ENCODE measurements at regions not wholly inside any gene's neighbourhood (a gene's known extent, or its start where the extent isn't known, plus 50 kb on each side); places are given as distances from the start of the nearest gene placed in this dataset.
"Not testable (repeated sequence)": the region's sequence is repeated elsewhere in the genome, so short reads cannot be mapped to it uniquely, and the experiment has no call there.

GRCh38 chrX:45824471-45824870, 623.8 kb upstream of the DIPK2B start:
- Histone ChIP-seq H3K27me3 (ENCODE audit: insufficient read depth, low read length) (no peaks in the 10 kb centered on the region), H3K9me3 (ENCODE audit: low read depth, low read length) (no peaks in the 10 kb centered on the region), H3K4me1 (ENCODE audit: insufficient read depth, low read length) (no peaks in the 10 kb centered on the region), H3K4me3 (ENCODE audit: low read length) (no peak overlapping the region)

DNA sequence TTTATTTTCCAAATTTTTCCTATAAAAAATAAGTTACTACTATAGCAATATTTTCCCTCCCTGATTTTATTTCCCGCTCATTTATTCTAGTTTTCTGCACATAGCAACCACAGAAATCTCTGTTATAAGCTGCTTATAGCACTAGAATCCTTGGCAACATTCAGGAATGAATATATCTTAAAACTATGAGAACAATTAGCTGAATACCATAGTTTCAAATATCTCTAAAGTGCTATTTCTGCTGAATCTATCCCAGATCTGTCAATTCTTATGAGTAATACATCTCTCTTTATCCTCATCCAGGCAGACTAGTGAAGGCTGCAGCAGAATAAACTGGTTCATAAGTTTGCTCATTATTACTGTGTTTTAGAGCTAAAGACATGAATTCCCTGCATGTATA, 622.9 kb upstream of the DIPK2B start:
- no peaks in the 10 kb centered on the region for H3K4me1 ChIP-seq (ENCODE audit: insufficient read depth, low read length)
- no peaks in the 10 kb centered on the region for H3K27me3 ChIP-seq (ENCODE audit: insufficient read depth, low read length)
- H3K9me3 ChIP-seq (ENCODE audit: low read depth, low read length) = no peaks in the 10 kb centered on the region
- H3K4me3 ChIP-seq (ENCODE audit: low read length) = no peak overlapping the region

DNA sequence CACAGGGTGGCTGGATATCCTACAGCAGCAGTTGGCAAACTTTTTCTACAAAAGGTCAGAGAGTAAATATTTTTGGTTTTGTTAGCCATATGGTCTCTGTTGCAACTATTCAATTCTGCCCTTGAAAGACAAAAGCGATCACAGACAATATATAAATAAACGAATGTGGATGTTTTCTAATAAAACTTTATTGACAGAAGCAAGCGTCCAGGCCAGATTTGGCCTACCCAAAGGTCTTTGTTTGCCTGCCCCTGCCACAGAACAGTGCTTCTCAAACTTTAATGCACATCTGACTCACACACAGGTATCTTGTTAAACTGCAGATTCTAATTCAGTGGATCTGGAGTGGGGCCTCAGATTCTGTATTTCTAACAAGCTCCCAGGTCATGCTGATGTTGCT, 621.4 kb upstream of the DIPK2B start:
- Histone ChIP-seq H3K27me3 (ENCODE audit: insufficient read depth, low read length) (no peaks in the 10 kb centered on the region), H3K4me1 (ENCODE audit: insufficient read depth, low read length) (no peaks in the 10 kb centered on the region), H3K9me3 (ENCODE audit: low read depth, low read length) (no peaks in the 10 kb centered on the region), H3K4me3 (ENCODE audit: low read length) (no peak overlapping the region)

DNA sequence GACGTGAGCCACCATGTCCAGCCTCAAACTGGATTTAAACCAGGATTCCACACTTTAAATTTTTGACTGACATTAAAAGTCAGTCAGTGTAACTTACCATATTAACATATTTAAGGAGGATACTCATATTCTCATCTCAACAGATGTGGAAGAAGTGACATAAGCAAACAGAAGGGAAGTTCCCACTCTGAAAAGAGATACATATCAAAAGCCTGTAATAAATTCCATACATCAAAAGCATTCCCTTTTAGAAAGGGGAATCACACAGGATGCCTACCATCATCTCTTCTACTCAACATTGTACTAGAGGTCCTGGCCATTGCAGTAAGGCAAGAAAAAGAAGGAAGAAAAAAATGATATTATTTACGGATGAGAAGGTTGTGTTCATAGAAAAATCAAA, 618.2 kb upstream of the DIPK2B start:
- Histone ChIP-seq H3K4me3 (ENCODE audit: low read length) (no peak overlapping the region), H3K9me3 (ENCODE audit: low read depth, low read length) (no peaks in the 10 kb centered on the region), H3K27me3 (ENCODE audit: insufficient read depth, low read length) (no peaks in the 10 kb centered on the region), H3K4me1 (ENCODE audit: insufficient read depth, low read length) (no peaks in the 10 kb centered on the region)

- no peak overlapping the region for H3K4me3 ChIP-seq (ENCODE audit: low read length)
- H3K9me3 ChIP-seq (ENCODE audit: low read depth, low read length) = no peaks in the 10 kb centered on the region
- H3K4me1 ChIP-seq (ENCODE audit: insufficient read depth, low read length) = no peaks in the 10 kb centered on the region
- H3K27me3 ChIP-seq (ENCODE audit: insufficient read depth, low read length) = no peaks in the 10 kb centered on the region
These were observed 614.8 kb upstream of the DIPK2B start for GRCh38 chrX:45815441-45815840.

DNA sequence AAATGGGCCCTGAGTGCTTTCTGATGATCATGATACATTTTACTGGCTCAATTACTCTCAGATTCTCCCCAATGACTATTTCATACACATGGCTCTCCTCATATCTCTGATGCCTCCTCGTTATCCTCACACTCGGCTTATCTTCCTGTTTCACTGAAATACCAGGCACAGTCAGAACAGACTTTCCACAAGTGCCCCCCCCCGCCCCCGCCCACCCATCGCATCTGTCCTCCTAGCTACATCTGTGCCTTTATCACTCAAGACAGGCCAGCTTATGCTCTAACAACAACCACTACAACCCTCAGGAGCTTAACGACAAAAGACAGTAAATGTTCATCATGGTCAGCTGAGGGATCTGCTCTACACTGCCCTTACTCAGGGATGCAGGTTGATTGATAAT, 610.6 kb upstream of the DIPK2B start:
- Histone ChIP-seq H3K27me3 (ENCODE audit: insufficient read depth, low read length) (no peaks in the 10 kb centered on the region), H3K4me3 (ENCODE audit: low read length) (no peak overlapping the region), H3K9me3 (ENCODE audit: low read depth, low read length) (no peaks in the 10 kb centered on the region), H3K4me1 (ENCODE audit: insufficient read depth, low read length) (peaks cover 18% of the 10 kb centered on the region)

DNA sequence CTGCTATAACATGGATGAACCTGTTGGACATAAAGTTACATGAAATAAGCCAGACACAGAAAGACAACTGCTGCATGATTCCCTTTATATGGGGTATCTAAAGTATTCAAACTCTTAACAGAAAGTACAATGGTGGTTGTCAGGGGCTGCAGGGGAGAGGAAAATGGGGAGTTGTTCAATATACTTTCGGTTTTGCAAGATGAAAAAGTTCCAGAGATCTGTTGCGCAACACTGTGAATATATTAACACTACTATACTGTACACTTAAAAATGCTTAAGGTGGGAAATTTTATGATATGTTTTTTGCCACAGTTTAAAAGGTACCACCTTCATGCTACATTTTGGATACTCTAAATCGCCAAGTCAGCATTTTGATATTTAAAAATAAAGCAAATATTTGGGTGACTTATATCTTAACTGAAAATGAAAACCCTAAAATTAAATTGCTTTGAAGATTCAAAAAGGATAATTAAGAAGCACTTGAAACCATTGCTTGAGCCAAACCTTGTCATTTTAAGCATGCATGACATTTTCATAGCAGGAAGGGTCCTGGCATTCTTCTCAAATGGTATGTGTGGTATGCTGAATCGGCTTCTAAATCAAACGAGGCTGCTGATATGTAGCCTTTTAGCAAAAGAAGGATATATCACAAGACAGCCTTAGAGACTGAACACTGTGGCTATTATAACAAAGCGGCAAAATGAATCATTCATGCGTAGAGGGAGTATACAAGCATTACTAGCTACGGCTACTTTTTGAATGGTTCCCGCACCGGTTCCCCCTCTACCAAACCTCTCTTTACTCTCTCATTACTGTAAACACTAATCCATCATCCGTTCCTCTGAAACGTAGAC, 607.1 kb upstream of the DIPK2B start:
- H3K9me3 ChIP-seq (ENCODE audit: low read depth, low read length) = no peaks in the 10 kb centered on the region
- no peaks in the 10 kb centered on the region for H3K27me3 ChIP-seq (ENCODE audit: insufficient read depth, low read length)
- H3K4me1 ChIP-seq (ENCODE audit: insufficient read depth, low read length) = peaks cover 34% of the 10 kb centered on the region
- no peak overlapping the region for H3K4me3 ChIP-seq (ENCODE audit: low read length)

GRCh38 chrX:45806410-45807121, 605.9 kb upstream of the DIPK2B start:
- H3K4me3 ChIP-seq (ENCODE audit: low read length) = peak overlapping the region; percentile 6
- no peaks in the 10 kb centered on the region for H3K27me3 ChIP-seq (ENCODE audit: insufficient read depth, low read length)
- H3K9me3 ChIP-seq (ENCODE audit: low read depth, low read length) = no peaks in the 10 kb centered on the region
- H3K4me1 ChIP-seq (ENCODE audit: insufficient read depth, low read length) = peaks cover 38% of the 10 kb centered on the region

GRCh38 chrX:45804276-45804675, 603.6 kb upstream of the DIPK2B start:
- no peaks in the 10 kb centered on the region for H3K27me3 ChIP-seq (ENCODE audit: insufficient read depth, low read length)
- H3K9me3 ChIP-seq (ENCODE audit: low read depth, low read length) = no peaks in the 10 kb centered on the region
- H3K4me3 ChIP-seq (ENCODE audit: low read length) = no peak overlapping the region
- peaks cover 43% of the 10 kb centered on the region for H3K4me1 ChIP-seq (ENCODE audit: insufficient read depth, low read length)

DNA sequence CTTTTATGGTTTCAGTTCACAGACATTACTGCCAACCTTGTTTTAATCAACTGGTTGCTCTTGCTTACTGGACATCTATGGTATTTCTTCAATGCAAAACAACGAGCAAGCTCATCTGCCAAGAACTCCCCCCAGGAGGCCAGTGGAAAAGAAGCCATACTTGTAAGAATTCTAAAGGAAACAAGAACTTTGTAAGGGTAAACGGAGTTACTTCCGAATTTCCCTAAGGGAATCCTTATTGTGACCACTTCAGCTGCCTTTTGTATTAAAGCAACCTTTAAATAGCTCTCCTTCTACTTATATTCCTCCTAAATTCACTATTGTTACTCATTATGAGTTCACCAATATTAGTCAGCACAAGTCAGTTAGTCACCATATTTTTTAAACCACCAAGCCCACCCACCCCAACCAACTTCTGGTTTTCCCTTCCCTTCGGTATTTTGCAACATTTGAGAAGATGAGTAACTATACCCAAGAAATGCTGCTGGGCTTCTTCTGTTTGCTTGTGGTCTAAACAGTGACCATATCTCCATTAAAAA, 602.8 kb upstream of the DIPK2B start:
- no peak overlapping the region for H3K4me3 ChIP-seq (ENCODE audit: low read length)
- H3K4me1 ChIP-seq (ENCODE audit: insufficient read depth, low read length) = peaks cover 42% of the 10 kb centered on the region
- H3K27me3 ChIP-seq (ENCODE audit: insufficient read depth, low read length) = no peaks in the 10 kb centered on the region
- no peaks in the 10 kb centered on the region for H3K9me3 ChIP-seq (ENCODE audit: low read depth, low read length)

DNA sequence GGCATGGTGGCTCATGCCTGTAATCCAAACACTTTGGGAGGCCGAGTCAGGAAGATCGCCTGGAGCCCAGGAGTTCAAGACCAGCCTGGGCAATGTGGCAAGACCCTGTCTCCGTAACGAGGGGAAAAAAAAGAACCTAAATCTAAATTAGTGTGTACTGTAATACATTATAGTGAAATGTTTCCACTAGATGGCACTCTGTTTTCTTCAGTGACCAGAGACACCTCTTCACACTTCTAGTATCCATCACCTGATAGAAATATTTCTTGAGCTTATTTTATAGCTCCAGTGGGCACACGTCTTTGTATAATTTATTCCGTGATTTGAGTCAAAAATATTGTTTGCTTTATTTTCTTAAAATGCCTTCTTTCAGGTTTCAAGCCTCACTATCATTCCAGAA, 600.9 kb upstream of the DIPK2B start:
- Histone ChIP-seq H3K4me1 (ENCODE audit: insufficient read depth, low read length) (peaks cover 27% of the 10 kb centered on the region), H3K27me3 (ENCODE audit: insufficient read depth, low read length) (no peaks in the 10 kb centered on the region), H3K9me3 (ENCODE audit: low read depth, low read length) (no peaks in the 10 kb centered on the region), H3K4me3 (ENCODE audit: low read length) (no peak overlapping the region)

- H3K4me1 ChIP-seq (ENCODE audit: insufficient read depth, low read length) = peaks cover 20% of the 10 kb centered on the region
- H3K9me3 ChIP-seq (ENCODE audit: low read depth, low read length); H3K4me3 ChIP-seq (ENCODE audit: low read length); H3K27me3 ChIP-seq (ENCODE audit: insufficient read depth, low read length): not testable (repeated sequence)
These were observed 600.2 kb upstream of the DIPK2B start for GRCh38 chrX:45800746-45801453.

DNA sequence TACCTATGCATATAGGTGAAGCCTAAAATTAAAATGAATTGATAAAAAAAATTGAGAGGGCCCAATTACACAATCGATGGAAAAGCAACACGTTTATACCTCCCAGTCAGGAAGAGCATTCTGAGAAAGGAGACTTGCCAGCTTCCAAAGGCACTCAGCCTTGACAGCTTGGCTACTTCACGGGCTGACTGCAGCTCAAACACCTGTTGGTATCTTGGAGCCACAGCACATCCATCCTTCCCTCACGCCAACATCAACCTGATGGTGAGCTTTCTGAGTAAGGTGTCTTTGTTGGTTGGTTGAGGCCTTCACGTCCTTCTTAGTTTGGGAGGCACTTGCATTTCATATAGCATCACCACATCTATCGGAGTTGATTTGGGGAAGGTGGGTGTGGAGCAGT, 598.9 kb upstream of the DIPK2B start:
- Histone ChIP-seq H3K4me3 (ENCODE audit: low read length) (no peak overlapping the region), H3K4me1 (ENCODE audit: insufficient read depth, low read length) (peaks cover 16% of the 10 kb centered on the region)

DNA sequence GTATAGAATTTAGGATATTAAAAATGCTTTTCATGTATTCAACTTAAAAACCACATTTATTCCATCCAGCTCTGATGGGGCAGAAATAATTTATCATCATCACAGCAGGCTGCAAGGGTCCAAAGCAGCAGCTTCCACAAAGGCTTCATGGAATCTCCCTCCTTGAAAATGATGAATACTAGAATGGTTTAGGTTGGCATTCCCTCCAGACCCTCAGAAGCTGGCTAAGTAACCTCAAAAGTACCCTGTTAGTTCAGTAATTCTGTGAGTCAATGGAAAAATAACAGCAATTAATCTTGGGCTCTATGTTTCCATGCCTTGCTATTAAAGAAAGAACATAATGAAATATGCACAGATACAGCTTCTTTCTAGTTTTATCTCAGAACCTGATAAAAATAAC, 594.9 kb upstream of the DIPK2B start:
- H3K4me1 ChIP-seq (ENCODE audit: insufficient read depth, low read length) = no peaks in the 10 kb centered on the region
- H3K4me3 ChIP-seq (ENCODE audit: low read length) = no peak overlapping the region
- no peaks in the 10 kb centered on the region for H3K27me3 ChIP-seq (ENCODE audit: insufficient read depth, low read length)
- no peaks in the 10 kb centered on the region for H3K9me3 ChIP-seq (ENCODE audit: low read depth, low read length)

More for the DNA sequence above, 598.9 kb upstream of the DIPK2B start:
- Histone ChIP-seq H3K9me3 (ENCODE audit: low read depth, low read length) (no peaks in the 10 kb centered on the region), H3K27me3 (ENCODE audit: insufficient read depth, low read length) (no peaks in the 10 kb centered on the region)

GRCh38 chrX:45794995-45795337, 594.3 kb upstream of the DIPK2B start:
- H3K27me3 ChIP-seq (ENCODE audit: insufficient read depth, low read length) = no peaks in the 10 kb centered on the region
- no peaks in the 10 kb centered on the region for H3K4me1 ChIP-seq (ENCODE audit: insufficient read depth, low read length)
- no peak overlapping the region for H3K4me3 ChIP-seq (ENCODE audit: low read length)

More at GRCh38 chrX:45794995-45795337, 594.3 kb upstream of the DIPK2B start:
- no peaks in the 10 kb centered on the region for H3K9me3 ChIP-seq (ENCODE audit: low read depth, low read length)

Measured in mononuclear cell (primary cell).